GM18517 (cell line): ENCODE measurements at regions not wholly inside any gene's neighbourhood (a gene's known extent, or its start where the extent isn't known, plus 50 kb on each side); places are given as distances from the start of the nearest gene placed in this dataset.

Source experiments
- ATAC-seq: cut with Tn5 transposase; IDR thresholded peaks from one replicate; pipeline ENCODE4 v1.9.1; 2021; ENCODE audit warnings: mild to moderate bottlenecking, moderate library complexity; ENCODE audit not compliant: unreplicated experiment

DNA sequence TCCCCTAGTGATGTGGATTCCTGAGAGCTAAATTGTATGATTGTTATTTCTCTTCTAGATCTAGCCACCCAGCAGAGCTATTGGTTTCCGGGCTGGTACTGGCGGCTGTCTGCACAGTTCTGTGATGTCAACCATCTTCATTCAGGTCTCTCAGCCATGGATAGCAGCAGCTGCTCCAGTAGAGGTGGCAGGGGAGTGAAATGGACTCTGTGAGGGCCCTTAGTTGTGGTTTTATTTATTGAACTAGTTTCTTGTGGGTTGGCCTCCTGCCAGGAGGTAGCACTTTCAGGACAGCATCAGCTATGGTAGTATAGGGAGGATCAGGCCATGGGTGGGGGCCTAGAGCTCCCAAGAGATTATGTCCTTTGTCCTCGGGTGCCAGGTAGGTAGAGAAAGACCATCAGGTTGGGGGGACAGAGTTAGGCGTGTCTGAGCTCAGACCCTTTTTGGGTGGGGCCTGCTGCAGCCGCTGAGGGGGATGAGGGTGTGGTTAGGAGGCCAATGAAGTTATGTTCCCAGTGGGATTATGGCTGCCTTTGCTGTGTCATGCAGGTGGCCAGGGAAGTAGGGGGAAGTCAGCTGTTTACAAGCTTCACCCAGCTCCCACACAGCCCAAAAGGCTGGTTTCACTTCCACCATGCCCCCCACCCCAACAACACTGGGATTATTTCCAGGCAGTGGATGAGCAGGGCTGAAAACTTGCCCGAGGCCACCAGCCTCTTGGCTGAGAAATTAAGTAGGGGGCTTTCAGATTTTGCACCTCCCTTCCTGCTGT, 55.1 kb upstream of the RGS4 start:
- no peak for ATAC-seq

- no peak for ATAC-seq
Measured at GRCh38 chr1:163006051-163006834, 62.9 kb upstream of the RGS4 start.

GRCh38 chr1:162997499-162998285, 71.5 kb upstream of the RGS4 start:
- ATAC-seq = no peak

GRCh38 chr1:162996261-162996660, 72.9 kb upstream of the RGS4 start:
- ATAC-seq = no peak

DNA sequence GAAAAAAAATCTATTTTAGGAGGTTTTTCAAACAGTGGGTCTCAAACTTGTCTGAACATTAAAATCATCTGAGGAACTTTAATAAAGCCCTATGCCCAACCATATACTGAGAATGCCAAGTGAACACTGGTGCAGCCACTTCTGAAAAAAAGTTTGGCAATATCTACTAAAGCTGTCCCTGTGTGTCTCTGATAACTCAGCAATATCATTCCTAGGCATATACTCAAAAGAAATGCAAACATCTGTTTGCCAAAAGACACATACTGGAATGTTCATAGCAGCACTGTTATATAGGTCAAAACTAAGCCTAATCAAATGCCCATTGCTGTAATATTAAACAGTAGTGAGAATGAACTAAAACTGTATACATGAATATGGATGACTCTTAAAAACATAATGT, 74.2 kb upstream of the RGS4 start:
- ATAC-seq = no peak

DNA sequence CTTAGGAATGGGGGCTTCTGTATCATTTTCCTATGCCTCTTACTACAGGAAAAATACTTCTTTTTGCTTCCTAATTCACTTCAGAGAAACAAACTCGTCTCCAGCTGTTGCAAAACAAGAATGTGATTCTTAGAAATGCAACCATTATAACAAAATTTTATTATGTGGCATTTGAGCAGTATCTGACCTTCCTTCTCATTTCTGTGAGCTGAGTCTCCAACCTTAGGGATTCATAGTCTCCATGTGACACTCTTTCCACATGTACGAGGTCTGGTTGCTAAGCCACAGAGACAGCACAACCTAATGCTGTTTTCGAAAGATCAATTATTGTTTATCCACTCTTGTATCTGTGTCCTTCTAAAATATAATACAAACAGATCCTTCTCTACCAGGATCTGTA, 75.3 kb upstream of the RGS4 start:
- no peak for ATAC-seq

DNA sequence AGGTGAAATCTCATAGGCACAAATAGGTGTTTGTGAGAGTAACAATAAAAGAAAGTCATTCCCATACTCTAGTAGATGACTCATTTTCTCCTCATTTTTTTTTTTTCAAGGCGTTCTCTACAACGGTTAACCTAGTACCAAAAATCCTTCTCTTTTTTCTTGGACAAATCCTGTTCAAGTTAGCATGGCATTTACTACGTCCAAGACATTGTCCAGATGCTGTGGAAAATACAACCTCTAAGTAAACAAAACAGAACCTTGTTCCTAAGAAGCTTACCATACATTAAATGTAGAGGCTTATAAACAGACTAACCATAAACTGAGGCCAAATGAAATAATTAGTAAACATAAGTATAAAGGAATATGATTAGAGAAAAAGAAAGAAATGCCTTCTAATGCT, 76.2 kb upstream of the RGS4 start:
- ATAC-seq = no peak

DNA sequence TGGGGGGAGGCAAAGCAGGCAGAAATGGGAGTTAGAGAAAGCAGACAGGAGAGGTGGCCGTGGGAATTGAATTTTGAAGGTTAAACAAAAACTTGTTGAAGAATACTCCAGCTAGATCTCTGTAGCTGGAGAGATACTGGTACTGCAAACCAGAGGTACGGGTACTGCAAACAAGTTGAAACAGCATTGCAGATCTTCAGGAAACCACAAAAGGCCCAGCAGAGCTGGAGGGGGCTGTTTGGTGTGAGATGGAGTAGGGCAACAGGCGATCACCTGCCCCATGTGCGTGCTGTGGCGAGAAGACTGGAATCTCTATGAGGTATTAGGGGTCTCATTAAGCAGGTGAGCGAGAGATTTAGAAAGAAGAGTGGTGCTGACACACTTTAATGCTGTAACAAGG, 77.7 kb upstream of the RGS4 start:
- no peak for ATAC-seq

DNA sequence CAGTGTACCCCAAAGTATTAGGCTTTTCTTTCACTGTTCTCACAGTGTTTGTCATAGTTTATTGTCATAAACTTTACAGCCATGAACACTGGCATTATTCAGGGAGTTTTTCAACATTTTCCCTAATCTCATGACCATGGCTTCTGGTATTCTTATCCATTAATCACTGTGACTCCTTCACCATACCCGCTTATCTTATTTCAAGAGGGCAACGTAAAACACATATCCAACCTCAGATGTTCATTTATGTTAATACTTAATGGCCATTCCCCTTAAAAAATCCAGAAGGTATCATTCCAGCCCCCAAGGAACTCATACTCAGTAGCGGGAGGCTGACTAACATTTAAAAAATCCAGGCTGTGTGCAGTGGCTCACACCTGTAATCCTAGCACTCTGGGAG, 78.5 kb upstream of the RGS4 start:
- ATAC-seq = no peak

GRCh38 chr1:162988869-162989268, 80.3 kb upstream of the RGS4 start:
- no peak for ATAC-seq

DNA sequence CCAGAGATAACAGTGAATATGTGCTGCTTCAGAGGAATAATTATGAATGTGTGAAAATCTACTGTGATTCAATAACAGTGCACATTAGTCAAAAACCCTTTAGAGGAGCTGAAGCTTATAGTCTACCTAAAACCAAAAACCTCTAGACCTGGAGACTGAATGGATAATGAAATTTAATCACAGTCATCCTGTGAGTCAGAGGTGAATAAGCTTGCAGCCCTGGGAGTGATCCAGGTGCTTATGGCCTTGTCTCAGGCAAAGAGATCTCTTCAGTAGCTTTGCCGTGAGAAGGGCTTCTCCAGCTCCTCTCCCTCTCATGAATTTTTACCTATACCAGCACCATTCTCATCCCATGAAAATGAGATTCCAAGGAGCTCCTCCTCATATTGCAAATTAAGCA, 81.3 kb upstream of the RGS4 start:
- ATAC-seq = no peak

DNA sequence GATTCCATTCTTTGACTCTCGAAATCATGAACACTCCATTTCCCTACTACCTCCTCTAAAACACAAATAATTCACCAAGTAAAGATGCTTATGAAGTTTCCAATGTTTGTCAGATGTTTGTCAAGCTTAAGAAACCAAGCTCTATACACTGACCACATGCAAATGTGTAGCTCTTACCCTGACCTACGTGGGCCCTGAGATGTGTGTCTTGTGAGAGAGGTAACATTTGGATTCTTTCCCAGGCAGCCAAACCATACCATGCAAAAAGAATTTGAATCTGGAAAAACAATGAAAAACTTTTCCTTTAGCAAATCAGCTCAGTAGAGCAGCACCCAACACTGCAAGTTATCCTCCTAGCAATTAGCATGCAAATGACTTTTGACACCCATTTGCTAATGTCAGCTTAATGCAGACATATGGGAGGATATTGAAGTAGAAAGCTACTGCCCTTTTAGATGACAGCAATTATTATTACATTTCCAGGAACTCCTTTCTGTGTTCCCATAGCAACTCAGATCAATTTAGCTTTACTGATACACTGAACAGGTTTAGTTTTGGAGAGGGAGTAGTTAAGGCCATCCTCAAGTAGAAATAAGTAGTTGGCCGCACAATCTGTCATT, 83.2 kb upstream of the RGS4 start:
- no peak for ATAC-seq

GRCh38 chr1:162984699-162985098, 84.5 kb upstream of the RGS4 start:
- no peak for ATAC-seq

GRCh38 chr1:162983671-162984425, 85.3 kb upstream of the RGS4 start:
- no peak for ATAC-seq

GRCh38 chr1:162982364-162982763, 86.8 kb upstream of the RGS4 start:
- no peak for ATAC-seq

DNA sequence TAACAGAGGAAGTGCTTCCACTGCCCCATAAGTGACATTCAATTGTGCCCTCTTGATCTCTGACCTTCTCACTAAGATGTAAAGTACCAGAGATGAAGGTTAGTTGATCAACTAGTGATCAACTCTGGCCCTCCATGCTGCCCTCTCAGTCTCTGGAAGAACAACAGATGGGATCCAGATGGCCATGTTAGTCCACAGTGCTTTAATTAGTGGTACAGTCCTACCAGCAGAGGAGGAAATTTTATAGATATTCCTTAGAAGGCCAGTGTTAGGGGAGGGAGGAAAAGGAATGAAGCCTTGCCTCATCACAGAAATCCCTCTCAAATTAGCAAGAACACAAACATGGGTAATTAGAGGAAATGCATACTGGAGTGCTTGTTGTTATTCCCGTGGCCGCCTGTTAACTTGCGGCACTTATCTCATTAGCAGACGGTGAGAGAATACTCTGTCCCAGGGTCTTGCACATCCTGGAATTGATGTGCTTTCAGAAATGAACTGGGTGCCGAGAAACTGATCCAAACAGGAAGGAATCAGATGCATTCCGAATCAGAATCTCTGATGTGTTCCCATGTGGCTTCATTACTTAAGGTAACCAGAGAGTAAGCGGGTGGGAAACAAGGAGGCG, 91.1 kb upstream of the RGS4 start:
- no peak for ATAC-seq

GRCh38 chr1:162976628-162977027, 92.5 kb upstream of the RGS4 start:
- no peak for ATAC-seq

DNA sequence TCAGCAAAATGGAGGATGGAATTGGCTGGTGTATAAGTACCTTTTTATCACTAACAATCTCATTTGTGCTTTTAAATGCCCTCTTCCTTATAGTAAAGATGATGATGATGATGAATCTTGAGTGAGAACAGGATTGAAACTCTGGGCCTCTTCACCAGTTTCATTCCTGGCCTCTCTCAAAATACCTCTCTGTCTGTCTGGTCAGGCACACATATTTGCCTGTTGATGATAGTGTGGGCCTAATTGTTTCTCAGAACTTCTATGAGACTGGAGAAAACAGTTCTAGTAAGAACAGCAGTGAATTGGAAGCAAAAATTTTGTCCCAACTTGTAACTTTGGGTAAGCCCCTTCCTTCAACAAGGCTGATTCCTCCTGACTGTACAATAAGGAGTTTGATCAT, 94.4 kb upstream of the RGS4 start:
- ATAC-seq = no peak

GRCh38 chr1:162973381-162973795, 95.8 kb upstream of the RGS4 start:
- no peak for ATAC-seq

- no peak for ATAC-seq
Measured at GRCh38 chr1:162972773-162973172, 96.4 kb upstream of the RGS4 start.
